Right cardiac atrium (tissue), 5 donors: ENCODE measurements at regions not wholly inside any gene's neighbourhood (a gene's known extent, or its start where the extent isn't known, plus 50 kb on each side); places are given as distances from the start of the nearest gene placed in this dataset.
A peak's percentile ranks its signal among the peaks of the same experiment; 100 is the strongest.

Experiments used
- ATAC-seq, 2 donors: fragments of 200-7000 bp; cut with Tn5 transposase; one replicate each; pipeline versions ENCODE4 v1.8.0 to v1.9.1; 2020; ENCODE audit warnings: moderate library complexity in 2 of 2, mild to moderate bottlenecking in 1 of 2
- DNase-seq, 3 donors: peaks; one replicate each; pipeline ENCODE4 v3.0.0-alpha.2; 2020
- H3K27ac ChIP-seq: one replicate; pipeline ENCODE4 v1.5.1; 2013; ENCODE audit warnings: mild to moderate bottlenecking, low read length, control low read depth, moderate library complexity
- H3K27me3 ChIP-seq: one replicate; pipeline ENCODE4 v1.6.1; 2013; ENCODE audit not compliant: control insufficient read depth, insufficient read depth
- H3K4me1 ChIP-seq: one replicate; pipeline ENCODE4 v1.6.1; 2013; ENCODE audit warnings: low read length; ENCODE audit not compliant: control insufficient read depth, insufficient read depth
- H3K4me3 ChIP-seq: one replicate; pipeline ENCODE4 v1.5.1; 2013; ENCODE audit warnings: low read length, control low read depth
- H3K9me3 ChIP-seq: one replicate; pipeline ENCODE4 v1.6.1; 2013; ENCODE audit warnings: low read length; ENCODE audit not compliant: control insufficient read depth
- WGBS: extraction: QIAGEN DNeasy Blood & Tissue Kit; methylation state at CpG from one replicate; pipeline ENCODE4 v1.1.7; 2013; 5-methylcytosine and 5-hydroxymethylcytosine counted together
- intact Hi-C, 4 donors: fragments of 100-400 bp; cut with DNase I; formaldehyde crosslinking; loops; one replicate each; pipeline versions ENCODE4 v1.11.0 to v1.14.0; 2022 to 2023
- donor health status: healthy with polysubstance abuse.
- donor health status: DM: no; HTN: yes; CAD: no.
- donor health status: DM: no; HTN: no; CAD: no.
- donor health status: DM: no; HTN: yes; CAD: no; lungs with severe emphysema.
- donor health status: DM: yes; HTN: yes; CAD: no.

- intact Hi-C loops: no loop called here
- Histone ChIP-seq H3K4me3 (no peak overlapping the region), H3K27ac (no peak overlapping the region), H3K27me3 (no peaks in the 10 kb centered on the region), H3K9me3 (no peaks in the 10 kb centered on the region), H3K4me1 (no peaks in the 10 kb centered on the region)
- WGBS: 77% methylated on average over 9 of the region's 9 CpGs
- peak; percentile 3 to 40 (median 16) for DNase-seq
- no peak for ATAC-seq
Observed at GRCh38 chr15:25239471-25240345, 199.1 kb downstream of the UBE3A start.

GRCh38 chr15:25240461-25241021 is 198.3 kb downstream of the UBE3A start:
- Histone ChIP-seq H3K27me3 (no peaks in the 10 kb centered on the region), H3K4me3 (no peak overlapping the region), H3K27ac (no peak overlapping the region), H3K4me1 (no peaks in the 10 kb centered on the region), H3K9me3 (no peaks in the 10 kb centered on the region)
- intact Hi-C loops: no loop called here
- DNase-seq: peak; percentile 3 to 24 (median 5)
- 79% methylated on average over 13 of the region's 13 CpGs for WGBS
- ATAC-seq: no peak

GRCh38 chr15:25241241-25241801 is 197.5 kb downstream of the UBE3A start:
- 74% methylated on average over 12 of the region's 12 CpGs for WGBS
- H3K4me3 ChIP-seq: no peak overlapping the region
- peak; percentile 1 to 20 (median 10) for DNase-seq

GRCh38 chr15:25242166-25242879 is 196.5 kb downstream of the UBE3A start:
- Histone ChIP-seq H3K4me1 (no peaks in the 10 kb centered on the region), H3K27me3 (no peaks in the 10 kb centered on the region), H3K27ac (no peak overlapping the region), H3K9me3 (no peaks in the 10 kb centered on the region), H3K4me3 (no peak overlapping the region)
- peak in 1 of 3 donors; percentile 2 for DNase-seq
- intact Hi-C loops: no loop called here
- ATAC-seq: no peak
- 71% methylated on average over 10 of the region's 10 CpGs for WGBS

More at GRCh38 chr15:25241241-25241801, 197.5 kb downstream of the UBE3A start:
- no peaks in the 10 kb centered on the region for H3K27me3 ChIP-seq
- intact Hi-C loops: no loop called here
- H3K27ac ChIP-seq: no peak overlapping the region
- no peak for ATAC-seq
- no peaks in the 10 kb centered on the region for H3K9me3 ChIP-seq
- no peaks in the 10 kb centered on the region for H3K4me1 ChIP-seq

GRCh38 chr15:25242957-25243799 is 195.6 kb downstream of the UBE3A start:
- Histone ChIP-seq H3K4me1 (no peaks in the 10 kb centered on the region), H3K27me3 (no peaks in the 10 kb centered on the region), H3K4me3 (no peak overlapping the region), H3K27ac (no peak overlapping the region), H3K9me3 (no peaks in the 10 kb centered on the region)
- ATAC-seq (no peak), DNase-seq (peak; percentile 2 to 31 (median 28))
- intact Hi-C loops: no loop called here
- 84% methylated on average over 15 of the region's 15 CpGs for WGBS

- peak; percentile 2 to 34 (median 14) for DNase-seq
- no peak for ATAC-seq
- Histone ChIP-seq H3K9me3 (no peaks in the 10 kb centered on the region), H3K27ac (no peak overlapping the region), H3K27me3 (no peaks in the 10 kb centered on the region), H3K4me3 (no peak overlapping the region), H3K4me1 (no peaks in the 10 kb centered on the region)
- WGBS: 90% methylated on average over 7 of the region's 7 CpGs
- intact Hi-C loops: no loop called here
Observed at GRCh38 chr15:25243800-25244097, 195.1 kb downstream of the UBE3A start.

- Histone ChIP-seq H3K4me3 (no peak overlapping the region), H3K4me1 (no peaks in the 10 kb centered on the region), H3K9me3 (no peaks in the 10 kb centered on the region), H3K27me3 (no peaks in the 10 kb centered on the region), H3K27ac (no peak overlapping the region)
- 84% methylated on average over 15 of the region's 15 CpGs for WGBS
- intact Hi-C loops: no loop called here
- DNase-seq (peak; percentile 2 to 30 (median 16)), ATAC-seq (no peak)
Observed at GRCh38 chr15:25244731-25245585, 193.9 kb downstream of the UBE3A start.

- DNase-seq (peak in 2 of 3 donors; percentile 11 to 12), ATAC-seq (no peak)
- H3K4me1 ChIP-seq: no peaks in the 10 kb centered on the region
- no peak overlapping the region for H3K27ac ChIP-seq
- H3K4me3 ChIP-seq: no peak overlapping the region
- no peaks in the 10 kb centered on the region for H3K27me3 ChIP-seq
- no peaks in the 10 kb centered on the region for H3K9me3 ChIP-seq
- 83% methylated on average over 17 of the region's 17 CpGs for WGBS
- intact Hi-C loops: no loop called here
Observed at GRCh38 chr15:25245801-25246622, 192.8 kb downstream of the UBE3A start.

GRCh38 chr15:25246641-25247406 is 192.0 kb downstream of the UBE3A start:
- DNase-seq (peak in 2 of 3 donors; percentile 22 to 27), ATAC-seq (no peak)
- intact Hi-C loops: no loop called here
- Histone ChIP-seq H3K4me1 (no peaks in the 10 kb centered on the region), H3K9me3 (no peaks in the 10 kb centered on the region), H3K27ac (no peak overlapping the region), H3K27me3 (no peaks in the 10 kb centered on the region), H3K4me3 (no peak overlapping the region)
- WGBS: 88% methylated on average over 20 of the region's 20 CpGs
